Stimulated activated CD8-positive, alpha-beta memory T cell treated with anti-CD3 and anti-CD28 coated beads, Interleukin-15, amount 100 ng/mL, for 48 hours (primary cell): ENCODE measurements at regions not wholly inside any gene's neighbourhood (a gene's known extent, or its start where the extent isn't known, plus 50 kb on each side); places are given as distances from the start of the nearest gene placed in this dataset.
"Not testable (repeated sequence)": the region's sequence is repeated elsewhere in the genome, so short reads cannot be mapped to it uniquely, and the experiment has no call there.

Experiments
- DNase-seq, 2 donors: peaks; one replicate each; pipeline ENCODE4 v3.0.0-alpha.2; 2020; ENCODE audit warnings: low read depth in 2 of 2

GRCh38 chr10:47626975-47627374 is 103.5 kb upstream of the AGAP9 start:
- DNase-seq = not testable (repeated sequence)

- not testable (repeated sequence) for DNase-seq
Measured at GRCh38 chr10:47622719-47623118, 99.3 kb upstream of the AGAP9 start.

- not testable (repeated sequence) for DNase-seq
Measured at GRCh38 chr10:47619300-47620012, 96.0 kb upstream of the AGAP9 start.

- DNase-seq = not testable (repeated sequence)
Measured at GRCh38 chr10:47609311-47609710, 85.9 kb upstream of the AGAP9 start.

- DNase-seq = not testable (repeated sequence)
Measured at GRCh38 chr10:47605791-47606773, 82.6 kb upstream of the AGAP9 start.

- DNase-seq = not testable (repeated sequence)
Measured at GRCh38 chr10:47600604-47601003, 77.2 kb upstream of the AGAP9 start.

- DNase-seq = not testable (repeated sequence)
Measured at GRCh38 chr10:47600127-47600526, 76.7 kb upstream of the AGAP9 start.

- not testable (repeated sequence) for DNase-seq
Measured at GRCh38 chr10:47599657-47600056, 76.2 kb upstream of the AGAP9 start.

- not testable (repeated sequence) for DNase-seq
Measured at GRCh38 chr10:47593805-47594204, 70.4 kb upstream of the AGAP9 start.

- not testable (repeated sequence) for DNase-seq
Measured at GRCh38 chr10:47593129-47593528, 69.7 kb upstream of the AGAP9 start.

- DNase-seq = not testable (repeated sequence)
Measured at GRCh38 chr10:47590956-47591355, 67.5 kb upstream of the AGAP9 start.

- DNase-seq = not testable (repeated sequence)
Measured at GRCh38 chr10:47590534-47590933, 67.1 kb upstream of the AGAP9 start.

GRCh38 chr10:47582051-47582450 is 58.6 kb upstream of the AGAP9 start:
- DNase-seq = not testable (repeated sequence)

GRCh38 chr10:47580063-47580462 is 56.6 kb upstream of the AGAP9 start:
- DNase-seq = not testable (repeated sequence)

GRCh38 chr10:47578547-47578946 is 55.1 kb upstream of the AGAP9 start:
- DNase-seq = not testable (repeated sequence)
